ENCODE measurements at regions not wholly inside any gene's neighbourhood (a gene's known extent, or its start where the extent isn't known, plus 50 kb on each side); places are given as distances from the start of the nearest gene placed in this dataset.

GRCh38 chr14:94717808-94718207 is 52.1 kb downstream of the GSC start:
- no peak for DNase-seq (ENCODE audit: low read depth)

GRCh38 chr14:94716976-94717375 is 52.9 kb downstream of the GSC start:
- DNase-seq (ENCODE audit: low read depth) = no peak

- no peak for DNase-seq (ENCODE audit: low read depth)
Measured at GRCh38 chr14:94713115-94713514, 56.8 kb downstream of the GSC start.

- no peak for DNase-seq (ENCODE audit: low read depth)
Measured at GRCh38 chr14:94710731-94711130, 59.2 kb downstream of the GSC start.

GRCh38 chr14:94707494-94707893 is 62.4 kb downstream of the GSC start:
- no peak for DNase-seq (ENCODE audit: low read depth)

GRCh38 chr14:94706133-94706532 is 63.8 kb downstream of the GSC start:
- no peak for DNase-seq (ENCODE audit: low read depth)

- DNase-seq (ENCODE audit: low read depth) = no peak
Measured at GRCh38 chr14:94702629-94703028, 67.3 kb downstream of the GSC start.

- DNase-seq (ENCODE audit: low read depth) = no peak
Measured at GRCh38 chr14:94701861-94702370, 68.0 kb downstream of the GSC start.

- DNase-seq (ENCODE audit: low read depth) = no peak
Measured at GRCh38 chr14:94700336-94700735, 69.6 kb downstream of the GSC start.

- DNase-seq (ENCODE audit: low read depth) = no peak
Measured at GRCh38 chr14:94699831-94700230, 70.1 kb downstream of the GSC start.

- no peak for DNase-seq (ENCODE audit: low read depth)
Measured at GRCh38 chr14:94697773-94698556, 71.9 kb downstream of the GSC start.

GRCh38 chr14:94696518-94696917 is 73.4 kb downstream of the GSC start:
- DNase-seq (ENCODE audit: low read depth) = no peak

GRCh38 chr14:94695231-94695630 is 74.7 kb downstream of the GSC start:
- no peak for DNase-seq (ENCODE audit: low read depth)

- no peak for DNase-seq (ENCODE audit: low read depth)
Measured at GRCh38 chr14:94691660-94692034, 78.3 kb downstream of the GSC start.

- DNase-seq (ENCODE audit: low read depth) = no peak
Measured at GRCh38 chr14:94690896-94691659, 78.8 kb downstream of the GSC start.

- no peak for DNase-seq (ENCODE audit: low read depth)
Measured at GRCh38 chr14:94690486-94690885, 78.3 kb downstream of the SERPINA3 start.

- DNase-seq (ENCODE audit: low read depth) = no peak
Measured at GRCh38 chr14:94689985-94690400, 77.8 kb downstream of the SERPINA3 start.

GRCh38 chr14:94689218-94689984 is 77.2 kb downstream of the SERPINA3 start:
- peak; percentile 57 for DNase-seq (ENCODE audit: low read depth)

- DNase-seq (ENCODE audit: low read depth) = no peak
Measured at GRCh38 chr14:94686511-94687160, 74.4 kb downstream of the SERPINA3 start.

GRCh38 chr14:94685681-94686485 is 73.7 kb downstream of the SERPINA3 start:
- DNase-seq (ENCODE audit: low read depth) = no peak

- DNase-seq (ENCODE audit: low read depth) = no peak
Measured at GRCh38 chr14:94685166-94685581, 73.0 kb downstream of the SERPINA3 start.
